KMS-11 (cell line): ENCODE measurements at regions not wholly inside any gene's neighbourhood (a gene's known extent, or its start where the extent isn't known, plus 50 kb on each side); places are given as distances from the start of the nearest gene placed in this dataset.

Experiments
- H2AFZ ChIP-seq: fragments of 200-600 bp; sonication (generic); 2 replicates; pipeline ENCODE4 v1.6.1; 2016; ENCODE audit warnings: antibody characterized with exemption, mixed run types, low read depth
- H3K27ac ChIP-seq: fragments of 200-600 bp; sonication (generic); 2 replicates; pipeline ENCODE4 v1.6.1; 2016; ENCODE audit warnings: mild to moderate bottlenecking, mixed run types
- H3K27me3 ChIP-seq: fragments of 200-600 bp; sonication (generic); 2 replicates; pipeline ENCODE4 v1.6.1; 2017; ENCODE audit warnings: mild to moderate bottlenecking, low read depth, mixed run types, moderate library complexity; ENCODE audit not compliant: insufficient read depth
- H3K36me3 ChIP-seq: fragments of 200-600 bp; sonication (generic); 2 replicates; pipeline ENCODE4 v1.6.1; 2017; ENCODE audit warnings: mild to moderate bottlenecking, mixed run types; ENCODE audit not compliant: insufficient read depth
- H3K4me1 ChIP-seq: fragments of 200-600 bp; sonication (generic); 2 replicates; pipeline ENCODE4 v1.6.1; 2016; ENCODE audit warnings: mild to moderate bottlenecking, low read depth, mixed run types; ENCODE audit not compliant: poor library complexity, severe bottlenecking
- H3K4me2 ChIP-seq: fragments of 200-600 bp; sonication (generic); 2 replicates; pipeline ENCODE4 v1.7.0; 2016; ENCODE audit warnings: mild to moderate bottlenecking, mixed run types
- H3K4me3 ChIP-seq: fragments of 200-600 bp; sonication (generic); IDR thresholded peaks from 2 replicates; pipeline ENCODE4 v1.6.1; 2017; ENCODE audit warnings: low read depth, low read length, mixed read lengths; ENCODE audit not compliant: insufficient read depth
- H3K79me2 ChIP-seq: fragments of 200-600 bp; sonication (generic); 2 replicates; pipeline ENCODE4 v1.6.1; 2016; ENCODE audit warnings: low read depth, mixed run types; ENCODE audit not compliant: insufficient read depth
- H3K9ac ChIP-seq: fragments of 200-600 bp; sonication (generic); 2 replicates; pipeline ENCODE4 v1.6.1; 2016; ENCODE audit warnings: mild to moderate bottlenecking, mixed run types
- H4K20me1 ChIP-seq: fragments of 200-600 bp; sonication (generic); 2 replicates; pipeline ENCODE4 v1.6.1; 2016; ENCODE audit warnings: mild to moderate bottlenecking, mixed run types; ENCODE audit not compliant: insufficient read depth
- TF ChIP-seq, protein P1 (sequence below): fragments of 200-600 bp; sonication (generic); conservative IDR thresholded peaks from 2 replicates; pipeline ENCODE4 v1.6.1; 2017; ENCODE audit warnings: low read depth, mild to moderate bottlenecking, antibody characterized with exemption, low read length, moderate library complexity, mixed read lengths

DNA sequence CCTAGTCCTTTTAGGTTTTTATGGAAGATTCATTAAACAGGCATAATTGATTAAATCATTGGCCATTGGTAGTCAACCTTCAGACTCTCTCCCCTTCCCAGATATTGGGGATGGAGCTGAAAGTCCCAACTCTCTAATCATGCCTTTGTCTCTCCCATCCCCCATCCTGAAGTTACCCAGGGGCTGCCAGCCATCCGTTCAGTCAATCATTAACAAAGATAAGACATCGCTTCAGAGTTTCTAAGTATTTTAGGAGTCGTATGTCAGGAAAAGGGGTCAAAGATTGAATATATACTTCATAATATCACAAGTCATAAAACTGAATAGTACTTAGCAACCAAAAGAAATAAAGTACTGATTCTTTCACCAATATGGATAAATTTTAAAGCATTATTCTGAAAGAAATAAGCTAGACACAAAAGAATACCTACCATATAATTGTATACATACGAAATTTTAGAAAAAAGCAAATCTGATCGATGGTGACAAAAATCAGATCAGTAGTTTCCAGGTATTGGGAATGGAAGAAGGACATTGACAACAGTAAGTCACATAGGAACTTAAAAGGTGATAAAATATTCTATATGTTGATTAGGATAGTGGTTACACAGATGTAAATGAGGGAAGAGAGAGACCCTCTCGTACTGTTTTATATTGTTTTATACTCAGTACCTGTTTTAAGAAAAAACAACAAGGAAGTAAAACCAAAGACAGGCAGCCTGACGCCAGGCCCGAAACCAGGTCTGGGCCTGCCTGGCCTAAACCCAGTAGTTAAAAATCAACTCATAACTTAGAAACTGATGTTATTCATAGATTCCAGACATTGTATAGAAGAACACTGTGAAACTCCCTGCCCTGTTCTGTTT lies 414.4 kb downstream of the DAD1 start:
- Histone ChIP-seq H3K4me3 (no peak overlapping the region), H3K79me2 (no peaks in the 10 kb centered on the region), H3K27ac (no peak overlapping the region), H2AFZ (no peak overlapping the region), H3K4me2 (no peak overlapping the region), H3K27me3 (no peaks in the 10 kb centered on the region), H3K4me1 (peaks cover 6% of the 10 kb centered on the region), H4K20me1 (no peaks in the 10 kb centered on the region), H3K36me3 (no peaks in the 10 kb centered on the region), H3K9ac (no peak overlapping the region)
- TF ChIP-seq, protein P1, sequence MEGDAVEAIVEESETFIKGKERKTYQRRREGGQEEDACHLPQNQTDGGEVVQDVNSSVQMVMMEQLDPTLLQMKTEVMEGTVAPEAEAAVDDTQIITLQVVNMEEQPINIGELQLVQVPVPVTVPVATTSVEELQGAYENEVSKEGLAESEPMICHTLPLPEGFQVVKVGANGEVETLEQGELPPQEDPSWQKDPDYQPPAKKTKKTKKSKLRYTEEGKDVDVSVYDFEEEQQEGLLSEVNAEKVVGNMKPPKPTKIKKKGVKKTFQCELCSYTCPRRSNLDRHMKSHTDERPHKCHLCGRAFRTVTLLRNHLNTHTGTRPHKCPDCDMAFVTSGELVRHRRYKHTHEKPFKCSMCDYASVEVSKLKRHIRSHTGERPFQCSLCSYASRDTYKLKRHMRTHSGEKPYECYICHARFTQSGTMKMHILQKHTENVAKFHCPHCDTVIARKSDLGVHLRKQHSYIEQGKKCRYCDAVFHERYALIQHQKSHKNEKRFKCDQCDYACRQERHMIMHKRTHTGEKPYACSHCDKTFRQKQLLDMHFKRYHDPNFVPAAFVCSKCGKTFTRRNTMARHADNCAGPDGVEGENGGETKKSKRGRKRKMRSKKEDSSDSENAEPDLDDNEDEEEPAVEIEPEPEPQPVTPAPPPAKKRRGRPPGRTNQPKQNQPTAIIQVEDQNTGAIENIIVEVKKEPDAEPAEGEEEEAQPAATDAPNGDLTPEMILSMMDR = no peak

DNA sequence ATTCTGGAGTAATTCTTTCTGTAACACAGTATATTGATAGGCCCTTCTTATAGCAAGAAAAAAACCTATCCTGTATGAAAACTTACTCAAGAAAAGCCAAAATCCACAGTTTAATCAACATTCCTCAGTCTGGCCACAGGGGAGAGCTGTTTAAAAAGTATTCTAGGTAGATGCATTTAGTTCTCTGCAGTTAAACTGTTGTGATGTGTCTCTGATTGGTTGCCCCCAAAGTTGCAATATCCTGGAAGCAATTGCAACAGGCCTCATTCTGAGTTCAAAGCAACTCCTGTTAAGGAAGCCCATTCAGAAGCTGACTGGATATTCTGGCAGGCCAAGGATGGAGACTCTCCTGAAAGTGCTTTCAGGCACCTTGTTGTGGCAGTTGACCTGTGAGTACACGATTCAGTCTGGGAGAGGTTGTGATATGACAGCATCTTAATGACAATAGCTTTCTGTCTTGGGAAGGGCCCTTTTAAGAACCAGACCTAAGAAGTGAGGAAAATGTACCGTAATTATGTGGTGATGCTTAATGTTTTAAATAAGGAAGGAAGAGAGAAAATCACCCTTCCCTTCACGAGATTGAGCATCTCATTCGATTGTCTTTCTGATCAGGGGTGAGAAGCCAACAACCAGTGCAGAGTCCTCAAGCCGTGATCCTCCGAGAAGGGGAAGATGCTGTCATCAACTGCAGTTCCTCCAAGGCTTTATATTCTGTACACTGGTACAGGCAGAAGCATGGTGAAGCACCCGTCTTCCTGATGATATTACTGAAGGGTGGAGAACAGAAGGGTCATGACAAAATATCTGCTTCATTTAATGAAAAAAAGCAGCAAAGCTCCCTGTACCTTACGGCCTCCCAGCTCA lies 420.7 kb downstream of the DAD1 start:
- H2AFZ ChIP-seq = no peak overlapping the region
- no peaks in the 10 kb centered on the region for H3K36me3 ChIP-seq
- no peak overlapping the region for H3K4me3 ChIP-seq
- H3K4me2 ChIP-seq = no peak overlapping the region
- no peaks in the 10 kb centered on the region for H3K4me1 ChIP-seq
- no peaks in the 10 kb centered on the region for H3K79me2 ChIP-seq
- no peak overlapping the region for H3K9ac ChIP-seq
- H4K20me1 ChIP-seq = no peaks in the 10 kb centered on the region
- no peak overlapping the region for H3K27ac ChIP-seq
- TF ChIP-seq, protein P1 = no peak
- no peaks in the 10 kb centered on the region for H3K27me3 ChIP-seq

DNA sequence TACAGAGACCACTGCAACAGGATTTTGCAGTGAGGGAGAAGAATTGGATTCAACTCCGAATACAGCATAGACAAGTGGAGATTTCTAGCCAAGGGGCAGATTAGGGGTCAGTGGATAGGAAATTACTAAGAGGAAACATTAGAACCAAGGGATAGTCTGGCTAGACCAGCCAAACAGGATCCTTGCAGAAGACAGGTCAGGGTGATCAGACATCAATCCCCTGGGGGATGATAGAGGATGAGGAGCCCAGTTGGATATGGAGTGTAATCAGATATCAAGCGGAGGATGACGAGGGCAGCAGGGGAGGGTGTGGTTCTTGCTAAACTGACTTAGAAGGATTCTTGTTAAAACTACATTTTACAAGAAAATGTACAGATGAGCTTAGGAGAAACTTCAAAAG lies 424.4 kb downstream of the DAD1 start:
- no peak overlapping the region for H3K4me3 ChIP-seq
- H3K27me3 ChIP-seq = no peaks in the 10 kb centered on the region
- H3K9ac ChIP-seq = no peak overlapping the region
- H3K36me3 ChIP-seq = no peaks in the 10 kb centered on the region
- H4K20me1 ChIP-seq = no peaks in the 10 kb centered on the region
- H3K27ac ChIP-seq = no peak overlapping the region
- no peak overlapping the region for H3K4me2 ChIP-seq
- H2AFZ ChIP-seq = no peak overlapping the region
- TF ChIP-seq, protein P1 = no peak
- no peaks in the 10 kb centered on the region for H3K79me2 ChIP-seq
- H3K4me1 ChIP-seq = no peaks in the 10 kb centered on the region

DNA sequence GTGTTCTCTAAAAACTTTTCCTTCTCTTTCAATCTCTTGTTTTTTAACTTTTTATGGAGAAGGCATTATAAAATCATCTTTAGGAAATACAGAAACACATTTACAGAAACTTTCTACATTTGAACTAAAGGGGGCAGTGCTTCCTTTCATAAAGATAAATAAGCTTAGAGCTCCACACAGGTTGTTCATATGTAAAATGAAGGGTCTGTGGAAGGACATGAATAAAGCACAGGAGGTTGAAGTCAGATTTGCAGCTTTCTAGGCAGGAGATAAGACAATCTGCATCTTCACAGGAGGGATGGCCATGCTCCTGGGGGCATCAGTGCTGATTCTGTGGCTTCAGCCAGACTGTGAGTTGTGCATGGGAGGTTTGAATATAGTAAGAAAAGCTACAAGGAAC lies 426.0 kb downstream of the DAD1 start:
- Histone ChIP-seq H3K4me1 (no peaks in the 10 kb centered on the region), H2AFZ (no peak overlapping the region), H3K27me3 (no peaks in the 10 kb centered on the region), H3K27ac (no peak overlapping the region), H4K20me1 (no peaks in the 10 kb centered on the region), H3K36me3 (no peaks in the 10 kb centered on the region), H3K9ac (no peak overlapping the region), H3K4me3 (no peak overlapping the region), H3K79me2 (no peaks in the 10 kb centered on the region), H3K4me2 (no peak overlapping the region)
- TF ChIP-seq, protein P1 = peak; percentile 42; the same call in 1 of the 2 replicates
